ENCODE measurements at regions not wholly inside any gene's neighbourhood (a gene's known extent, or its start where the extent isn't known, plus 50 kb on each side); places are given as distances from the start of the nearest gene placed in this dataset.
"Not testable (repeated sequence)": the region's sequence is repeated elsewhere in the genome, so short reads cannot be mapped to it uniquely, and the experiment has no call there.

DNA sequence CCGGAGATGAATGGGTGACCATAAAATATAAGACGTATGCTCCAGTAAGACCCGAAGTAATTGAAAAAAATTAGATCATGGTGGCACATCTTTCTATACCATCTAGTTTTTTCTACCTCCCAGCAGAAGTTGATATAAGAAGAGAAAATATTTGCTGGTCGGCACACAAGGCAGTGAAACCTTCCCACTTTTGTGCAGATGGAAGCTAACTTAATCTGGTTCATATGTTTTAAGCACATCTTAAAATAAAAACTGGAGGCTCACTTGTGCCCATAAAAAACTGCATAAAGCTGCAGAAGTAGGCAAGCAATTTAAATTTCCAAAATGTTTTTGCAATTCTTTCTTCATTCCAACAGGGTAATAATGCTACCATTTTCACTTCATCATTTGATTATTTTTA is 449.2 kb downstream of the CNTN3 start:
- DNase-seq (ENCODE audit: extremely low read depth, low read depth): no peak

GRCh38 chr3:74149466-74149865 is 465.0 kb downstream of the CNTN3 start:
- no peak for DNase-seq (ENCODE audit: extremely low read depth, low read depth)

DNA sequence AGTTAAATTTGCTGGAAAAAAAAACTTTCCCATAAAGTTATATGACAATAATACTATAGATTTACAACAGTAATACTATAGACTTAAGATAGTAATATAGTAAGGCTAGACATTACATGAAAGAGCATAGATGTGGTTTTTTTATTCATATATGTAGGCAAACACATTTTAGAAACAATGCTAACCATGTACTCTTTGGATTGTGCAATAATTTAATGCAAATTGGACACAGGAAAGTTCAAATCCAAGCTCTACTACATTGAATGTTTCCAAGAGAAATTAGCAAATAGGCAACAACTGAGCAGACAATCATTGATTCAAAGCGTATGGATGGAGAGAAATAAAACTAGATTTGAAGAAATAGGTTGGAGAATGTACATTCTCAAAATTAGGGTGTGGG is 469.2 kb downstream of the CNTN3 start:
- DNase-seq (ENCODE audit: extremely low read depth, low read depth): no peak

GRCh38 chr3:74139648-74140047 is 474.8 kb downstream of the CNTN3 start:
- DNase-seq (ENCODE audit: extremely low read depth, low read depth): no peak

DNA sequence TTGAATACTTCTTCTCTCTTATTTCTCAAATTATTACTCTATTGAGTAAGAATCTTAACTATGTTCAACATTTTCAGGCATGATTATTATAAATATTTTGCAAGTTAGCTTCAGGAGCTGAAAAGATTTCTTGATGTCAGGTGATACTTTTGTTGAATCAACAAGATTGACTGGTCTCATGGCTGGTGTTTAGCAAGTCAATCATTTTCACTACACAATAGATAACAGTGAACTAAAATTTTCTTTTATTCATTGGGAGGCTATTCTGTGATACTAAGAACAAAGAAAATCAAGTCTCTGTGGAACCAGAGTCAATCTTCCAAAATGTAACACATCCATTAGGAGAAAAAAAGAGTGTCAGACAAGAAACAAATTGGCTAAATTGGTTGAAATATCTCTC is 476.7 kb downstream of the CNTN3 start:
- DNase-seq (ENCODE audit: extremely low read depth, low read depth): no peak

DNA sequence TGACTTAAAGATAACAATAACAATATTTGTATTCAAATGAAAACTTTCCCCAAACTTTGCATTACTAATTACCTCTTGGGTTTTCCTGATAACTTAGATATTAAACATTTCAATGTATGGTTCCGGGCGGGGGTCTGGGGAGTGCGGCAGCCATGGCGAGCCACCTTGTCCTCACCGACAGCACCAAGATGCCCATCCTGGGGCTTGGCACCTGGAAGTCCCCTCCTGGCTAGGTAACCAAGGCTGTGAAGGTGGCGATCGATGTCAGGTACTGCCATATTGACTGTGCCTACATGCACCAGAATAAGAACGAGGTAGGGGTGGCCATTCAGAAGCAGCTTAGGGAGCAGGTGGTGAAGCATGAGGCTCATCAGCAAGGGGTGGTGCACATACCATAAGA is 478.7 kb downstream of the CNTN3 start:
- no peak for DNase-seq (ENCODE audit: extremely low read depth, low read depth)

DNA sequence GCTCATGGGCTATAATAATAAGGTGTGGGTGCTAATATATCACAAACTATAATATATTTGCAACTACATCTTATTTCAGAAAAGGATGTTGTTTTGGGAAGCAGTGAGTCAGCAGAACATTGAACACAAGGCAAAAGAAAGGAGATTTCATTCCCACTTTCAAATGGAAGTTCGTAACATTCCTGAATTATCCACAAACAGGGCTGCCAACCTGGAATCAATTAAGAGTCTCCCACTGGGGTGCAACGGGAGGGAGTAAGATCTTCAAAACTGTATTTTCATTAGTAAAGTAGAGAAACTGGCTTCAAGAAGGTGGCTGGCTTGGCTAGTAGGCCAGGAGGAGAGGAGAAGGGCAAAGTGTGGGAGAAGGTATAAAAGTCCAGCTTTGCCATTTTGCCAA is 479.6 kb downstream of the CNTN3 start:
- no peak for DNase-seq (ENCODE audit: extremely low read depth, low read depth)

DNA sequence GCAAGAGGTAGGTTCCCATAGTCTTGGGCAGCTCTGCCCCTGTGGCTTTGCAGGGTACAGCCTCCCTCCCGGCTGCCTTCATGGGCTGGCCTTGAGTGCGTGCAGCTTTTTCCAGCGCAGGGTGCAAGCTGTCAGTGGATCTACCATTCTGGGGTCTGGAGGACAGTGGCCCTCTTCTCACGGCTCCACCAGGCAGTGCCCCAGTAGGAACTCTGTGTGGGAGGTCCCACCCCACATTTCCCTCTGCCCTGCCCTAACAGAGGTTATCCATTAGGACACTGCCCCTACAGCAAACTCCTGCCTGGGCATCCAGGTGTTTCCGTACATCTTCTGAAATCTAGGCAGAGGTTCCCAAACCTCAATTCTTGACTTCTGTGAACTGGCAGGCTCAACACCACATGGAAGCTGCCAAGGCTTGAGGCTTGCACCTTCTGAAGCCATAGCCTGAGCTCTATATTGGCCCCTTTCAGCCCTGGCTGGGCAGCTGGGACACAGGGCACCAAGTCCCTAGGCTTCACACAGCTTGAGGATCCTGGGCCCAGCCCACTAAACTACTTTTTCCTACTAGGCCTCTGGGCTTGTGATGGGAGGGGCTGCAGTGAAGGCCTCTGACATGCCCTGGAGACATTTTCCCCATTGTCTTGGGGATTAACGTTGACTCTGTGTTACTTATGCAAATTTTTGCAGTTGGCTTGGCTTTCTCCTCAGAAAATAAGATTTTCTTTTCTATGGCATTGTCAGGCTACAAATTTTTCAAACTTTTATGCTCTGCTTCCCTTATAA is 482.7 kb downstream of the CNTN3 start:
- not testable (repeated sequence) for DNase-seq (ENCODE audit: extremely low read depth, low read depth)

GRCh38 chr3:74129611-74130010 is 484.8 kb downstream of the CNTN3 start:
- DNase-seq (ENCODE audit: extremely low read depth, low read depth): no peak

GRCh38 chr3:74129056-74129455 is 485.4 kb downstream of the CNTN3 start:
- DNase-seq (ENCODE audit: extremely low read depth, low read depth): no peak

DNA sequence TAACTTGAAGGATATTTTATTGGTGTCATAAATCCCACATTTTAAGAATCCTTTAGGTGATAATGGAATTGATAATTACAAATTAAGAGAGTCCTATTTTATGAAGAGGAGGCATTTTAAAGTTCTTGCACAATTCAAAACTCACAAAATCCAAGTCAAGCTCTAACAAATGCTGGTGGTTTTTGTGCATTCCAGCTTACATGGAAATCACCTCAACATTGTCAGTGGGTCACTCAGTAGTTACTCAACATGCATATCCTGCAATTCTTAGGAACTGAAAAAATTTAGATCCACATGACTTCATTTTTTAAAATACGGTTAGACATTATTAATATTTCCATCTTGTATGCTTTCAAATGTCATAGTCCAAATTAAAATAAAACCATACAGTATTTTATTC is 487.2 kb downstream of the CNTN3 start:
- DNase-seq (ENCODE audit: extremely low read depth, low read depth): no peak

DNA sequence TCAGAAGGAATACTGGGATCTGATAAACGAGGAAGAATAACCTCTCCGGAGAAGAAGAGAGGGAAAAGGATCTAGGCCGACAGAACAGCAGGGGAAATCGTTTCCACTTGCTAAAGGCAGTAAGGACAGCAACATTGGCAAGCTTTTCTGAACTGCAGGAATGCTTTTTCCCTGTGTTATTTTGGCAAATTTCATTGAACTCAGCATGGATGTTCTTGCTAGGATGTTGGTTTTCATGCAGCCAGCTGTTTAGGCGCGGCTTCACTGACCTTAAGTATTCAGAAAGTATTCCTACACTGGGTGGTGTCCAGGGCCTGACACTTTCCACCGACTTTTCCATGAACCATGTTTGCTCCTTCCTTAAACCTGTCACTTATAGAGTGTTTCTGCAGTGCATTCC is 489.7 kb downstream of the CNTN3 start:
- DNase-seq (ENCODE audit: extremely low read depth, low read depth): no peak

DNA sequence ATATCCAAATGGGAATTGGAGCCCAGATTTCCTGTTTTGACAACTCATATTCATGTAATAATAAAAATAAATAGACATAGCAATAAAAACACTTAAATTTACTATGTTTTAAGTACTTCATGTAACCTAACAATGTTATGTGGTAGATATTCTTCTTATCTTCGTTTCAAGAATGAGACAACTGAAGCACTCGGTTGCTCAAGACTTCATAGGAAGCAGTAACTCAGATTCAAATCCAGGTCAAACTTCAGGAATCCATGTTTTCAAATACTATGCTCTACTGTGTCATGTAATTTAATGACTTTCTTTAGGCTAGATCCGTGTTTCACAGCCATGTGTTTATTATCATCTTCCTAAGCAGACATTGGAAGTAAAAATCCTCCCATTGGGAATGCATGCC is 492.2 kb downstream of the CNTN3 start:
- no peak for DNase-seq (ENCODE audit: extremely low read depth, low read depth)

DNA sequence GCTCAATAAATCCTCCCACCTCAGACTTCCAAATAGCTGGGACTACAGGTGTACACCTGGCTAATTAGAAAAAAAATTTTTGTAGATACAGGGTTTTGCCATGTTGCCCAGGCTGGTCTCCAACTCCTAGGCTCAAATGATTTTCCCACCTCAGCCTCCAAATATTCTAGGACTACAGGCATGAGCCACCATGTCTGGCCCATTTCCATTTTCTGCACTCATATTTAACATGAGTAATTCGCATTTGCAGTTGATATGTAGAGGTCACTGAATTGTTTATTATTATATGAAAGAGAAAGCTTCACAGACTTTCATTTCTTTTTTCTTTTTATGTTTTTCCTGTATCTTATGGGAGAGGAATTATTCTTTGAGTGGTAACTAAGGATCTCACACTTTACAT is 492.7 kb downstream of the CNTN3 start:
- no peak for DNase-seq (ENCODE audit: extremely low read depth, low read depth)

GRCh38 chr3:74119221-74119620 is 494.5 kb upstream of the PDZRN3 start:
- no peak for DNase-seq (ENCODE audit: extremely low read depth, low read depth)

DNA sequence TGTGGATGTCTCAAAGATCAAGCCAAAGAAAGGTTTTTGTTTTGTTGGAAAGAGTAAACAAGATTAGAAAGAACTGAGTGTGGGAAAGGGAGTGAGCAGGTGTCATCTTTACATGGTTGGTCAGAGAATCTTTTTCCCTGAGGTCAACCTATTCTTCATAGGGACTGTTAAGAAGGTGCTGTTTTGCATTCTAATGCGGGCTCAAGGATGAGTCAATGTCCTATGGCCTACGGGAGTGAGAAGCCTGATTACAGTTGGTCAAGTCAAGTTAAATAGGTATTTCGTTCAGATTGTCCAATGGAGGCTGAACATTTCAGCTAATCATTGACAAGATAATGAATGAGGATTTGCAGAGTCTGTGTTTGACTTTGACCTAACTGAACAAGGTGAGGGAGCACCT is 491.2 kb upstream of the PDZRN3 start:
- no peak for DNase-seq (ENCODE audit: extremely low read depth, low read depth)

DNA sequence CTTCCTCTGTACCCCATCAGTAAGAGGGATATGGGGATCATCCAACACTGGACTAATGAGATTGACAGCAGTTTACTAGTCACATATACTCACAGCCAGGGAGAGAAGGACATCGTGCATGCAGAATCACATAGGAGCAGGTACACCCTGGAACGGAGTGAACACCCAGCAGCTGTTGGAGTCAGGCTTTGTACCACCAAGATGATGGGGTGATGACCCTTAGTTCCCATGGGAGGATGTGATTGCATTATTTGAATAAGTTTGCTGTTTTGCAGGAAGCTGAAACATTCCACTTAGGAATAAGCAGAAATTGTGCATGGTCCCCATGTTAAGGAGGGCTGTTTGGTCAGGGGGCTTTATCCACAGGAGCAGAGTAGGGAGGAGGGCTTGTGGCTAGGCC is 482.7 kb upstream of the PDZRN3 start:
- no peak for DNase-seq (ENCODE audit: extremely low read depth, low read depth)

GRCh38 chr3:74106925-74107324 is 482.2 kb upstream of the PDZRN3 start:
- DNase-seq (ENCODE audit: extremely low read depth, low read depth): no peak

DNA sequence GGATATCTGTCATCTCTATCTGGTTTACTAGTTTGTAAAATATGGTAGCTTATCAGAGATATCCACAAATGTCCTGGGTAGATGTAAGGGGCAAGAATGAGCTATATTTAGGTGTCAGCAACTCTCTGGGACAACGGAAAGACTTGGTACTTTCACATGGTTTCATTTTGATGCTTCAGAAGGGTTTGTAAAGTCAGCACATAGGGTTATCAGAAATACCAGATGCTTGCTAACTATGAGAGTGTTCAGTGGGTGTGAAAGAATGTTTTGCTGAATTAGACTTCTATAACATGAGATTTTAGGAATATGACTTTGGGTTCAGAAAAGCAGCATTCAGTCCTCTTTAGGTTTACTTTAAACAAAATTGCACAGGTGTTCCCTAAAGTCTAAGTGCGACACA is 466.5 kb upstream of the PDZRN3 start:
- DNase-seq (ENCODE audit: extremely low read depth, low read depth): no peak

- DNase-seq (ENCODE audit: extremely low read depth, low read depth): no peak
Measured at GRCh38 chr3:74089814-74090213, 465.1 kb upstream of the PDZRN3 start.

- DNase-seq (ENCODE audit: extremely low read depth, low read depth): no peak
Measured at GRCh38 chr3:74080056-74080461, 455.3 kb upstream of the PDZRN3 start.

GRCh38 chr3:74075241-74075640 is 450.5 kb upstream of the PDZRN3 start:
- no peak for DNase-seq (ENCODE audit: extremely low read depth, low read depth)

DNA sequence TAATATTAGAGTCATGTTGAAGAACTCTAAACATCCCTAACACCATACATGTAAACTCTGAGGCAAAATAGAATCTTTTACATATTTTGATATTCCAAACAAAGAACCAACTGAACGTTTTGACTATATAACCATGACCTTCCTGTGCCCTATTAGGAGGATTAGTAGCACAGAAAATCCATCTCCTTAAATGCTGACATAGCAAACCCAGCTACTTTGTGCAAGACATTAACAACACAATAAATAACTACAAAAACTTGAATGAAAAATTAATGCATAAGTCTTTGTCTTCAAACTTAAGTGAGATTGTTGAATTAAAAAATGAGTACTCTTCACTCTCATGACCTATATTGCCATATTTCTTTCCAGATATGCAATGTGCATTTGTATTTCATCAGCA is 450.0 kb upstream of the PDZRN3 start:
- no peak for DNase-seq (ENCODE audit: extremely low read depth, low read depth)
